H1 (cell line): ENCODE measurements at regions not wholly inside any gene's neighbourhood (a gene's known extent, or its start where the extent isn't known, plus 50 kb on each side); places are given as distances from the start of the nearest gene placed in this dataset.

Experiments used
- CTCF ChIA-PET: fragments of 300-600 bp; sonication (Branson Sonifier 250); formaldehyde crosslinking; loops from one replicate; lab custom pipeline; 2021; ENCODE audit not compliant: partially characterized antibody; lab: Charles Lee
- POLR2A ChIA-PET: fragments of 300-600 bp; sonication (Branson Sonifier 250); formaldehyde crosslinking; loops from one replicate; lab custom pipeline; 2021; ENCODE audit warnings: inconsistent platforms; ENCODE audit not compliant: partially characterized antibody; lab: Charles Lee
- DNase-seq, 2 experiments: peaks; one replicate each; pipeline versions ENCODE4 v3.0.0 to v3.0.0-alpha.2; 2010 to 2022; ENCODE audit warnings: low spot score in 2 of 2, low read depth in 1 of 2, mixed read lengths in 1 of 2
- FAIRE-seq: peaks from 2 replicates; lab custom pipeline; 2011; peaks lifted over from hg19 to GRCh38; lab: Jason Lieb, UNC
- H2AFZ ChIP-seq: 2 replicates; pipeline ENCODE4 v1.8.1; 2012; ENCODE audit warnings: low read length, inconsistent platforms
- H2AK5ac ChIP-seq: 2 replicates; pipeline ENCODE4 v1.6.1; 2013; ENCODE audit warnings: low read depth, low read length
- H2BK120ac ChIP-seq: replicated peaks from 2 replicates; pipeline ENCODE3; 2013; ENCODE audit warnings: low read depth, low read length, inconsistent platforms
- H2BK12ac ChIP-seq: 2 replicates; pipeline ENCODE4 v1.6.1; 2013; ENCODE audit warnings: low read depth, low read length
- H2BK15ac ChIP-seq: 2 replicates; pipeline ENCODE4 v1.6.1; 2013; ENCODE audit warnings: low read length
- H2BK20ac ChIP-seq: 2 replicates; pipeline ENCODE4 v1.6.1; 2013; ENCODE audit warnings: low read length
- H2BK5ac ChIP-seq: 2 replicates; pipeline ENCODE4 v1.6.1; 2013; ENCODE audit warnings: low read depth, low read length
- H3K14ac ChIP-seq: 2 replicates; pipeline ENCODE4 v1.6.1; 2013; ENCODE audit warnings: inconsistent platforms; ENCODE audit not compliant: insufficient read length
- H3K18ac ChIP-seq: 2 replicates; pipeline ENCODE4 v1.6.1; 2013; ENCODE audit warnings: low read length; ENCODE audit errors: extremely low read depth
- H3K23ac ChIP-seq: 2 replicates; pipeline ENCODE4 v1.6.1; 2013; ENCODE audit warnings: inconsistent platforms; ENCODE audit not compliant: insufficient read length
- H3K23me2 ChIP-seq: 2 replicates; pipeline ENCODE4 v1.6.1; 2013; ENCODE audit warnings: low read depth, low read length
- H3K27ac ChIP-seq: 2 replicates; pipeline ENCODE4 v1.6.1; 2011; ENCODE audit warnings: low read depth, low read length, inconsistent platforms
- H3K27me3 ChIP-seq, 4 experiments: replicated peaks in 1 of 4; 1 replicate in 1 of 4; 2 replicates in 3 of 4; pipeline versions ENCODE4 v1.6.1 to v1.8.1; 2011 to 2013; ENCODE audit warnings: low read length in 3 of 4, mild to moderate bottlenecking in 3 of 4, inconsistent platforms in 2 of 4, mixed read lengths in 2 of 4, moderate library complexity in 1 of 4; ENCODE audit not compliant: control insufficient read depth in 3 of 4, insufficient read depth in 3 of 4; ENCODE audit errors: extremely low read depth in 1 of 4
- H3K36me3 ChIP-seq, 4 experiments: 2 replicates each; pipeline versions ENCODE4 v1.6.1 to v1.8.1; 2011 to 2013; ENCODE audit warnings: mild to moderate bottlenecking in 4 of 4, low read length in 3 of 4, moderate library complexity in 2 of 4, control low read depth in 1 of 4, inconsistent platforms in 1 of 4; ENCODE audit not compliant: insufficient read depth in 4 of 4, control insufficient read depth in 2 of 4
- H3K4ac ChIP-seq: replicated peaks from 2 replicates; pipeline ENCODE3; 2013; ENCODE audit warnings: low read length, low read depth, mixed read lengths, inconsistent platforms; ENCODE audit not compliant: insufficient read length
- H3K4me1 ChIP-seq, 4 experiments: replicated peaks in 1 of 4; 1 replicate in 1 of 4; 2 replicates in 3 of 4; pipeline versions ENCODE4 v1.6.1 to v1.8.1; 2011 to 2013; ENCODE audit warnings: low read length in 3 of 4, inconsistent platforms in 2 of 4, mixed read lengths in 1 of 4; ENCODE audit not compliant: insufficient read depth in 4 of 4, control insufficient read depth in 3 of 4
- H3K4me2 ChIP-seq, 2 experiments: 2 replicates each; pipeline versions ENCODE4 v1.6.1 to v1.8.1; 2011 to 2013; ENCODE audit warnings: low read depth in 2 of 2, low read length in 2 of 2, control low read depth in 1 of 2, inconsistent platforms in 1 of 2, mild to moderate bottlenecking in 1 of 2; ENCODE audit not compliant: insufficient read depth in 1 of 2
- H3K4me3 ChIP-seq, 4 experiments: fragments of 200-600, 300-600 bp in 1 of 4; sonication (generic), shearing (Covaris generic), sonication (Bioruptor Twin) in 1 of 4; 2 replicates each; pipeline versions ENCODE4 v1.5.1 to v1.8.1; 2011 to 2016; ENCODE audit warnings: low read length in 4 of 4, low read depth in 3 of 4, control low read depth in 2 of 4, inconsistent platforms in 2 of 4, mild to moderate bottlenecking in 2 of 4, mixed read lengths in 1 of 4, moderate library complexity in 1 of 4; ENCODE audit not compliant: insufficient read depth in 2 of 4; ENCODE audit errors: extremely low read depth in 1 of 4
- H3K56ac ChIP-seq: replicated peaks from 2 replicates; pipeline ENCODE3; 2013; ENCODE audit warnings: low read depth, mild to moderate bottlenecking, mixed read lengths, low read length, inconsistent platforms; ENCODE audit not compliant: insufficient read length
- H3K79me1 ChIP-seq: 2 replicates; pipeline ENCODE4 v1.6.1; 2013; ENCODE audit warnings: low read depth, low read length, control low read depth
- H3K79me2 ChIP-seq, 2 experiments: 2 replicates each; pipeline versions ENCODE4 v1.6.1 to v1.8.1; 2012 to 2013; ENCODE audit warnings: low read length in 2 of 2, mild to moderate bottlenecking in 2 of 2, inconsistent platforms in 1 of 2; ENCODE audit not compliant: insufficient read depth in 2 of 2, control insufficient read depth in 1 of 2
- H3K9ac ChIP-seq, 4 experiments: replicated peaks in 1 of 4; 1 replicate in 1 of 4; 2 replicates in 3 of 4; pipeline versions ENCODE4 v1.6.1 to v1.8.1; 2011 to 2013; ENCODE audit warnings: low read depth in 3 of 4, low read length in 3 of 4, control low read depth in 2 of 4, mild to moderate bottlenecking in 2 of 4, moderate library complexity in 2 of 4, inconsistent platforms in 1 of 4; ENCODE audit errors: extremely low read depth in 1 of 4
- H3K9me3 ChIP-seq, 2 experiments: 2 replicates each; pipeline versions ENCODE4 v1.6.1 to v1.8.1; 2012 to 2013; ENCODE audit warnings: mild to moderate bottlenecking in 2 of 2, moderate library complexity in 2 of 2, control low read depth in 1 of 2, inconsistent platforms in 1 of 2, low read depth in 1 of 2, low read length in 1 of 2, mixed read lengths in 1 of 2; ENCODE audit not compliant: insufficient read depth in 2 of 2
- H4K20me1 ChIP-seq, 2 experiments: replicated peaks in 1 of 2; 2 replicates each; pipeline versions ENCODE3 to v1.8.1; 2011 to 2013; ENCODE audit warnings: inconsistent platforms in 2 of 2, low read length in 2 of 2, mild to moderate bottlenecking in 1 of 2; ENCODE audit not compliant: insufficient read depth in 2 of 2, control insufficient read depth in 1 of 2
- H4K5ac ChIP-seq: 2 replicates; pipeline ENCODE4 v1.6.1; 2013; ENCODE audit warnings: low read length, low read depth, mixed read lengths, inconsistent platforms; ENCODE audit not compliant: insufficient read length
- H4K8ac ChIP-seq: 2 replicates; pipeline ENCODE4 v1.8.0; 2013; ENCODE audit warnings: mild to moderate bottlenecking, moderate library complexity, low read length, inconsistent platforms; ENCODE audit not compliant: insufficient read depth; ENCODE audit errors: extremely low read depth
- H4K91ac ChIP-seq: replicated peaks from 2 replicates; pipeline ENCODE3; 2013; ENCODE audit warnings: low read length, mixed read lengths, inconsistent platforms; ENCODE audit not compliant: insufficient read length
- CREB1 ChIP-seq: IDR thresholded peaks from 2 replicates; pipeline ENCODE4 v1.6.1; 2012; ENCODE audit warnings: inconsistent platforms
- EP300 ChIP-seq, 2 experiments: IDR thresholded peaks; 1 replicate in 1 of 2; 2 replicates in 1 of 2; pipeline ENCODE4 v1.6.1; 2011 to 2012; ENCODE audit warnings: low read depth in 2 of 2, low read length in 2 of 2, mild to moderate bottlenecking in 2 of 2, borderline replicate concordance in 1 of 2, inconsistent platforms in 1 of 2, moderate library complexity in 1 of 2
- HDAC2 ChIP-seq, 2 experiments: fragments of 300-600 bp in 1 of 2; sonication (generic) in 1 of 2; IDR thresholded peaks; 2 replicates each; pipeline ENCODE4 v1.6.1; 2011 to 2012; ENCODE audit warnings: low read depth in 2 of 2, low read length in 2 of 2, mild to moderate bottlenecking in 2 of 2, moderate library complexity in 2 of 2, borderline replicate concordance in 1 of 2, inconsistent platforms in 1 of 2
- KDM1A ChIP-seq: fragments of 200-600, 300-600 bp; sonication (generic); IDR thresholded peaks from 2 replicates; pipeline ENCODE4 v1.7.1; 2016; ENCODE audit warnings: mild to moderate bottlenecking, low read length, borderline replicate concordance
- NANOG ChIP-seq: IDR thresholded peaks from 2 replicates; pipeline ENCODE4 v1.6.1; 2011; ENCODE audit warnings: low read length, low read depth, mild to moderate bottlenecking, inconsistent platforms; ENCODE audit not compliant: insufficient read depth, poor library complexity, severe bottlenecking
- PHF8 ChIP-seq: fragments of 200-600 bp; sonication (generic); conservative IDR thresholded peaks from 2 replicates; pipeline ENCODE4 v1.7.1; 2012; ENCODE audit warnings: low read depth, mild to moderate bottlenecking, inconsistent platforms, low read length, moderate library complexity
- RNF2 ChIP-seq: fragments of 200-900, 300-1000 bp; sonication (generic); IDR thresholded peaks from 2 replicates; pipeline ENCODE4 v1.7.1; 2016; ENCODE audit warnings: borderline replicate concordance, low read depth, mild to moderate bottlenecking, antibody characterized with exemption, low read length; ENCODE audit not compliant: poor library complexity, severe bottlenecking; ENCODE audit errors: missing control alignments
- SIN3A ChIP-seq, 2 experiments: IDR thresholded peaks in 1 of 2; conservative IDR thresholded peaks in 1 of 2; 2 replicates each; pipeline ENCODE4 v1.6.1; 2011 to 2012; ENCODE audit warnings: low read length in 2 of 2, improper control_type of control experiment in 1 of 2, low read depth in 1 of 2, mild to moderate bottlenecking in 1 of 2
- SIRT6 ChIP-seq: IDR thresholded peaks from one replicate; pipeline ENCODE4 v1.7.1; 2012; ENCODE audit warnings: low read length, inconsistent platforms
- SP2 ChIP-seq: IDR thresholded peaks from 2 replicates; pipeline ENCODE4 v1.6.1; 2012; ENCODE audit warnings: mild to moderate bottlenecking, low read length, inconsistent platforms
- TAF7 ChIP-seq: optimal IDR thresholded peaks from 2 replicates; pipeline ENCODE3; 2011; ENCODE audit warnings: low read depth, mild to moderate bottlenecking, inconsistent platforms, low read length, moderate library complexity, borderline replicate concordance
- ZNF274 ChIP-seq: IDR thresholded peaks from 2 replicates; pipeline ENCODE4 v1.7.0; 2012; ENCODE audit warnings: low read length, borderline replicate concordance; ENCODE audit errors: extremely low read depth
- WGBS, 2 experiments: shearing (Covaris generic) in 1 of 2; methylation state at CpG; one replicate each; pipeline versions ENCODE4 v1.1.6 to v1.1.7; 2013 to 2015; ENCODE audit warnings: low lambda C conversion rate in 2 of 2, mixed read lengths in 2 of 2, inconsistent platforms in 1 of 2, low coverage in 1 of 2, missing lambda C conversion rate in 1 of 2; ENCODE audit not compliant: insufficient replicate concordance in 2 of 2, insufficient coverage in 1 of 2, insufficient read length in 1 of 2; ENCODE audit errors: extremely low coverage in 1 of 2, missing lambda C conversion rate in 1 of 2; 5-methylcytosine and 5-hydroxymethylcytosine counted together
- TF ChIP-seq, protein P1 (sequence below): IDR thresholded peaks from 2 replicates; pipeline ENCODE4 v1.6.1; 2012; ENCODE audit warnings: inconsistent platforms

DNA sequence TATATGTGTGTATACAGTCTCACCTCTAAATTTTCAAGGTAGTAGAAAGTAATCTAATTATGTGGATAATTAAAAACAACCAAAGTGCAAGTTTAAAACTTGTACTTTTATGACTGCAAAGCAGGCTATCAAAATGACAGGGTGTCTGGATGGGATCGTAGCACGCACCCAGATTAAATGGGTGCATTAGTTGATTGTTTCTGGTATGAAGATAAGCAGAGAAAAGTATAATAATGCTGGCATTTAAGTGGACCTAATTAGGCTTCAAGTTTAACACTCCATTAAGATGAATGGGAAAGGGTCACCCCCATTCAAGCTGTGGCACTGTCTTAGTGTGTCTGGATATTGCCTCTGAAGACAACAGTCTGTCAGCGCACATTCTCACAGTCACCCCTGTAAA, 124.6 kb upstream of the ZEB2 start:
- Histone ChIP-seq H3K23me2 (no peaks in the 10 kb centered on the region), H3K79me2 (no peaks in the 10 kb centered on the region), H3K23ac (no peak overlapping the region), H2BK15ac (no peak overlapping the region), H3K27me3 (no peaks in the 10 kb centered on the region), H2AFZ (no peak overlapping the region), H3K56ac (no peak overlapping the region), H3K36me3 (no peaks in the 10 kb centered on the region), H2BK120ac (no peak overlapping the region), H4K8ac (no peak overlapping the region), H3K18ac (no peak overlapping the region), H3K27ac (no peak overlapping the region), H2BK20ac (no peak overlapping the region), H4K5ac (no peak overlapping the region), H3K4ac (no peak overlapping the region), H3K14ac (no peak overlapping the region), H3K9ac (no peak overlapping the region), H3K9me3 (no peaks in the 10 kb centered on the region), H3K4me1 (peaks cover 1 to 9% (median 4%) of the 10 kb centered on the region in 4 experiments; a peak in 5 of 7 replicates), H3K4me2 (no peak overlapping the region), H2AK5ac (no peak overlapping the region), H2BK5ac (no peak overlapping the region), H3K4me3 (no peak overlapping the region), H4K20me1 (no peaks in the 10 kb centered on the region), H2BK12ac (no peak overlapping the region), H3K79me1 (no peaks in the 10 kb centered on the region), H4K91ac (no peak overlapping the region)
- POLR2A ChIA-PET: no interaction called here
- FAIRE-seq (no peak), DNase-seq (no peak)
- WGBS, 2 experiments: 95% methylated on average over 3 of the region's 3 CpGs; no CpG with 5 or more reads in 1 of the 2 experiments
- CTCF ChIA-PET: no interaction called here
- TF ChIP-seq NANOG (no peak), EP300 (IDR thresholded peaks at IDR 0.05; ENCODE audit: borderline replicate concordance in 1 of 2, low read depth in 2 of 2, low read length in 2 of 2) (no peak), CREB1 (no peak), KDM1A (no peak), SP2 (no peak), TAF7 (no peak), SIRT6 (no peak), ZNF274 (no peak), SIN3A (conservative IDR thresholded peaks at IDR 0.05 in 1 of 2, IDR thresholded peaks at IDR 0.05 in 1 of 2; ENCODE audit: low read depth in 1 of 2, low read length in 2 of 2) (no peak), RNF2 (no peak), PHF8 (no peak), HDAC2 (IDR thresholded peaks at IDR 0.05; ENCODE audit: borderline replicate concordance in 1 of 2, low read depth in 2 of 2, low read length in 2 of 2) (no peak)
- TF ChIP-seq, protein P1, sequence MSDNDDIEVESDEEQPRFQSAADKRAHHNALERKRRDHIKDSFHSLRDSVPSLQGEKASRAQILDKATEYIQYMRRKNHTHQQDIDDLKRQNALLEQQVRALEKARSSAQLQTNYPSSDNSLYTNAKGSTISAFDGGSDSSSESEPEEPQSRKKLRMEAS: no peak
